Kidney epithelial cell (primary cell): ENCODE measurements at regions not wholly inside any gene's neighbourhood (a gene's known extent, or its start where the extent isn't known, plus 50 kb on each side); places are given as distances from the start of the nearest gene placed in this dataset.

Source experiments
- DNase-seq: peaks from one replicate; pipeline ENCODE4 v3.0.0-alpha.2; 2010; ENCODE audit warnings: low read depth
- H3K27me3 ChIP-seq: 2 replicates; pipeline ENCODE4 v1.6.0; 2011; ENCODE audit warnings: low read length; ENCODE audit not compliant: control insufficient read depth, insufficient read depth
- H3K36me3 ChIP-seq: 2 replicates; pipeline ENCODE4 v1.5.1; 2011; ENCODE audit warnings: low read length; ENCODE audit not compliant: control insufficient read depth, insufficient read depth
- H3K4me3 ChIP-seq: 2 replicates; pipeline ENCODE4 v1.5.1; 2011; ENCODE audit warnings: low read depth, mild to moderate bottlenecking, control low read depth, low read length
- CTCF ChIP-seq: IDR thresholded peaks from 2 replicates; pipeline ENCODE4 v1.5.1; 2011; ENCODE audit warnings: mild to moderate bottlenecking, moderate library complexity, low read length, control low read depth, inconsistent platforms; ENCODE audit not compliant: insufficient read depth, poor library complexity, severe bottlenecking

- TF ChIP-seq CTCF = no peak
- Histone ChIP-seq H3K36me3 (no peaks in the 10 kb centered on the region), H3K4me3 (no peak overlapping the region), H3K27me3 (no peaks in the 10 kb centered on the region)
- DNase-seq = no peak
Measured at GRCh38 chr6:113539623-113540022, 317.5 kb upstream of the MARCKS start.

GRCh38 chr6:113540466-113540865 lies 316.7 kb upstream of the MARCKS start:
- Histone ChIP-seq H3K36me3 (no peaks in the 10 kb centered on the region), H3K4me3 (no peak overlapping the region), H3K27me3 (no peaks in the 10 kb centered on the region)
- no peak for TF ChIP-seq CTCF
- DNase-seq = no peak

GRCh38 chr6:113551168-113551567 lies 306.0 kb upstream of the MARCKS start:
- TF ChIP-seq CTCF = no peak
- Histone ChIP-seq H3K27me3 (no peaks in the 10 kb centered on the region), H3K36me3 (no peaks in the 10 kb centered on the region), H3K4me3 (no peak overlapping the region)
- no peak for DNase-seq

GRCh38 chr6:113556775-113557174 lies 300.4 kb upstream of the MARCKS start:
- no peak for DNase-seq
- Histone ChIP-seq H3K36me3 (no peaks in the 10 kb centered on the region), H3K4me3 (no peak overlapping the region), H3K27me3 (no peaks in the 10 kb centered on the region)
- no peak for TF ChIP-seq CTCF

GRCh38 chr6:113558431-113558830 lies 298.7 kb upstream of the MARCKS start:
- H3K4me3 ChIP-seq = no peak overlapping the region
- no peaks in the 10 kb centered on the region for H3K27me3 ChIP-seq
- no peak for TF ChIP-seq CTCF
- H3K36me3 ChIP-seq = no peaks in the 10 kb centered on the region
- DNase-seq = no peak

GRCh38 chr6:113558966-113559365 lies 298.2 kb upstream of the MARCKS start:
- no peak overlapping the region for H3K4me3 ChIP-seq
- H3K27me3 ChIP-seq = no peaks in the 10 kb centered on the region
- no peak for TF ChIP-seq CTCF
- no peaks in the 10 kb centered on the region for H3K36me3 ChIP-seq
- no peak for DNase-seq
